B cell (primary cell): ENCODE measurements at regions not wholly inside any gene's neighbourhood (a gene's known extent, or its start where the extent isn't known, plus 50 kb on each side); places are given as distances from the start of the nearest gene placed in this dataset.

Experiments used
- ATAC-seq: fragments of 200-7000 bp; cut with Tn5 transposase; one replicate; pipeline ENCODE4 v1.10.0; 2021; ENCODE audit warnings: low read depth, mild to moderate bottlenecking, moderate number of reproducible peaks, moderate library complexity
- CTCF ChIA-PET: fragments of 350-600 bp; sonication (Branson Sonifier 250); formaldehyde crosslinking; loops from one replicate; lab custom pipeline; 2021; ENCODE audit warnings: antibody characterized with exemption, inconsistent platforms; lab: Charles Lee
- POLR2A ChIA-PET: fragments of 350-600 bp; sonication (Branson Sonifier 250); formaldehyde crosslinking; loops from one replicate; lab custom pipeline; 2021; ENCODE audit warnings: antibody characterized with exemption; lab: Charles Lee
- DNase-seq: peaks from one replicate; pipeline ENCODE4 v3.0.0; 2013
- H2AFZ ChIP-seq: 2 replicates; pipeline ENCODE4 v1.6.1; 2012; ENCODE audit warnings: mild to moderate bottlenecking, low read depth, low read length; ENCODE audit not compliant: insufficient read depth, poor library complexity, severe bottlenecking
- H3K27ac ChIP-seq, 2 donors: 1 replicate in 1 of 2; 2 replicates in 1 of 2; pipeline ENCODE4 v1.5.1; 2012 to 2013; ENCODE audit warnings: low read length in 2 of 2, mild to moderate bottlenecking in 2 of 2, moderate library complexity in 1 of 2
- H3K27me3 ChIP-seq, 4 experiments: fragments of 200-600 bp in 1 of 4; sonication (generic) in 1 of 4; replicated peaks in 1 of 4; 1 replicate in 2 of 4; 2 replicates in 2 of 4; pipeline versions ENCODE4 v1.6.1 to v1.7.0; 2013 to 2016; ENCODE audit warnings: low read length in 3 of 4, mild to moderate bottlenecking in 2 of 4, mixed read lengths in 1 of 4, moderate library complexity in 1 of 4; ENCODE audit not compliant: insufficient read depth in 4 of 4, control insufficient read depth in 3 of 4; ENCODE audit errors: control extremely low read depth in 1 of 4
- H3K36me3 ChIP-seq, 2 experiments: replicated peaks in 1 of 2; 1 replicate in 1 of 2; 2 replicates in 1 of 2; pipeline versions ENCODE4 v1.6.1 to v1.7.1; 2013; ENCODE audit warnings: low read length in 1 of 2; ENCODE audit not compliant: insufficient read depth in 2 of 2, control insufficient read depth in 1 of 2; ENCODE audit errors: control extremely low read depth in 1 of 2, extremely low read depth in 1 of 2
- H3K4me1 ChIP-seq, 2 donors: fragments of 200-600 bp in 1 of 2; sonication (generic) in 1 of 2; 1 replicate in 1 of 2; 2 replicates in 1 of 2; pipeline versions ENCODE4 v1.5.1 to v1.6.1; 2013 to 2017; ENCODE audit warnings: low read length in 2 of 2; ENCODE audit not compliant: control insufficient read depth in 2 of 2, insufficient read depth in 2 of 2
- H3K4me2 ChIP-seq: replicated peaks from 2 replicates; pipeline ENCODE3; 2012; ENCODE audit warnings: mild to moderate bottlenecking, low read depth, low read length; ENCODE audit not compliant: poor library complexity, severe bottlenecking
- H3K4me3 ChIP-seq, 5 experiments: fragments of 200-600 bp in 1 of 5; sonication (generic) in 1 of 5; 1 replicate in 3 of 5; 2 replicates in 2 of 5; pipeline versions ENCODE4 v1.5.1 to v1.7.0; 2011 to 2016; ENCODE audit warnings: low read length in 4 of 5, mild to moderate bottlenecking in 4 of 5, low read depth in 2 of 5, control low read depth in 1 of 5, moderate library complexity in 1 of 5; ENCODE audit not compliant: insufficient read depth in 1 of 5; ENCODE audit errors: control extremely low read depth in 1 of 5, extremely low read depth in 1 of 5
- H3K79me2 ChIP-seq: fragments of 200-600 bp; sonication (generic); one replicate; pipeline ENCODE4 v1.6.0; 2016; ENCODE audit warnings: low read length; ENCODE audit not compliant: control insufficient read depth, insufficient read depth
- H3K9ac ChIP-seq: fragments of 200-600 bp; sonication (generic); 2 replicates; pipeline ENCODE4 v1.6.1; 2017; ENCODE audit warnings: mild to moderate bottlenecking, low read length, moderate library complexity
- H3K9me3 ChIP-seq, 3 donors: one replicate each; pipeline versions ENCODE4 v1.6.1 to v1.7.1; 2013; ENCODE audit warnings: low read length in 2 of 3; ENCODE audit not compliant: control insufficient read depth in 2 of 3, insufficient read depth in 1 of 3; ENCODE audit errors: control extremely low read depth in 1 of 3
- H4K20me1 ChIP-seq: 2 replicates; pipeline ENCODE4 v1.6.0; 2012; ENCODE audit warnings: mild to moderate bottlenecking, low read length; ENCODE audit not compliant: insufficient read depth, control insufficient read depth, poor library complexity, severe bottlenecking
- H3K27ac Mint-ChIP-seq: one replicate; pipeline ENCODE4 v1.8.0; 2021; ENCODE audit warnings: mixed read lengths
- H3K27me3 Mint-ChIP-seq: one replicate; pipeline ENCODE4 v1.8.0; 2021; ENCODE audit warnings: mixed read lengths
- H3K4me1 Mint-ChIP-seq: one replicate; pipeline ENCODE4 v1.8.0; 2021; ENCODE audit warnings: mixed read lengths
- H3K4me3 Mint-ChIP-seq: one replicate; pipeline ENCODE4 v1.8.0; 2021; ENCODE audit warnings: mixed read lengths
- H3K9me3 Mint-ChIP-seq: one replicate; pipeline ENCODE4 v1.8.0; 2022; ENCODE audit warnings: mixed read lengths; ENCODE audit not compliant: insufficient read depth
- CTCF ChIP-seq: fragments of 200-600 bp; IDR thresholded peaks from one replicate; pipeline ENCODE4 v1.8.0; 2022; ENCODE audit warnings: antibody characterized with exemption, mild to moderate bottlenecking
- EZH2 ChIP-seq: IDR thresholded peaks from 2 replicates; pipeline ENCODE4 v1.6.1; 2012; ENCODE audit warnings: borderline replicate concordance, low read depth, mild to moderate bottlenecking, moderate library complexity, low read length; ENCODE audit not compliant: insufficient read depth, poor library complexity, severe bottlenecking
- WGBS: methylation state at CpG from one replicate; pipeline ENCODE4 v1.1.5; 2013; ENCODE audit warnings: missing lambda C conversion rate; ENCODE audit not compliant: insufficient coverage; 5-methylcytosine and 5-hydroxymethylcytosine counted together
- intact Hi-C: fragments of 100-400 bp; cut with micrococcal nuclease; formaldehyde crosslinking; loops from one replicate; pipeline ENCODE4 v1.10.0; 2022

DNA sequence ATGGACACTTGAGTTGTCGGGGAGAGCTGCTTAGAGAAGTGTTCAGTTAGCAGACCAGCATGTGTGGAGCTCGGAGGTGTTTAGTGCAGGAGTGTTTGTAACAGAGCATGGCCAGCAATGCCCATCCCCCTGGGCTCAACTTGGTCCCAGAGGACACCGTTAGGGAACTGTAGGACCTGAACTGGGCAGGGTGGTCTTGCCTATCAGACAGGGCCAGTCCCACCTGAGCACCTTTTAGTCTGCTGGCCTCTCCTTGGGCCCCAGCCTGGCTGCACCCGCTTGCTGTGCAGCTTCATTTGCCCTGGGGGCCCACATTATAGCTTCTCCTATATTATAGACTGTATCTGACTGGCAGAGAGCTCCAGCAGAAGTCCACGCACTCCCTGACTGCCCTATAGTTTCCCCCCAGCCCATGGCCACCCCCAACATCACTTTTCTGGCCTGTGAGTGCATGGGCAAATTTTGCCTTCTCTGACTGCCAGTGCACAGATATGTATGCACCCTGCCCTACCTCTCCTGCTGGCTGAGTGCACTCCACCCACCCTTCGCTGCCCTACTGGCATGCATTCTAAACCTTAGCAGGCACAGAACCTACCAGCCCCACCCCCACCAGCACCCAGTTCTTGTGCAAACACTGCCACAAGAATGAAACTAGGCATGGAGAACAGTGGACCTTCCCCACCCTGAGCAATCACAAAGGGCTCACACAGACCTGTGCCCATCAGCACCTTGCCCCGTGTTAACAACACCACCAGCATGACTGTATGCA, 1030.6 kb upstream of the GHITM start:
- Histone ChIP-seq H3K27me3 (no peaks in the 10 kb centered on the region), H3K4me1 (no peaks in the 10 kb centered on the region), H3K27ac (no peak overlapping the region), H3K9me3 (peaks cover 0 to 10% (median 0%) of the 10 kb centered on the region in 3 donors), H3K36me3 (no peaks in the 10 kb centered on the region), H3K4me2 (no peak overlapping the region), H3K9ac (no peak overlapping the region), H3K79me2 (no peaks in the 10 kb centered on the region), H4K20me1 (no peaks in the 10 kb centered on the region), H3K4me3 (no peak overlapping the region), H2AFZ (no peak overlapping the region)
- H3K4me1 Mint-ChIP-seq = no peaks in the 10 kb centered on the region
- TF ChIP-seq CTCF (no peak), EZH2 (no peak)
- no peak for DNase-seq
- 68% methylated on average over 7 of the region's 7 CpGs for WGBS
- no peaks in the 10 kb centered on the region for H3K27me3 Mint-ChIP-seq
- ChIA-PET POLR2A (no interaction called here), CTCF (no interaction called here)
- intact Hi-C loops = no loop called here
- no peak for ATAC-seq
- H3K9me3 Mint-ChIP-seq = peaks cover 12% of the 10 kb centered on the region
- no peak overlapping the region for H3K4me3 Mint-ChIP-seq
- no peak overlapping the region for H3K27ac Mint-ChIP-seq

GRCh38 chr10:83119346-83119745, 1020.0 kb upstream of the GHITM start:
- Histone ChIP-seq H3K79me2 (no peaks in the 10 kb centered on the region), H2AFZ (no peak overlapping the region), H3K36me3 (no peaks in the 10 kb centered on the region), H3K27me3 (no peaks in the 10 kb centered on the region), H4K20me1 (no peaks in the 10 kb centered on the region), H3K9me3 (no peaks in the 10 kb centered on the region), H3K4me1 (no peaks in the 10 kb centered on the region), H3K27ac (no peak overlapping the region), H3K4me3 (no peak overlapping the region), H3K9ac (no peak overlapping the region), H3K4me2 (no peak overlapping the region)
- CTCF ChIA-PET = no interaction called here
- Mint-ChIP-seq H3K27me3 (no peaks in the 10 kb centered on the region), H3K4me3 (no peak overlapping the region), H3K9me3 (peaks cover 2% of the 10 kb centered on the region), H3K27ac (no peak overlapping the region), H3K4me1 (no peaks in the 10 kb centered on the region)
- no peak for DNase-seq
- TF ChIP-seq EZH2 (no peak), CTCF (no peak)
- intact Hi-C loops = no loop called here
- POLR2A ChIA-PET = no interaction called here
- no peak for ATAC-seq
- 67% methylated on average over 1 of the region's 1 CpG for WGBS
